HFFc6 (cell line): ENCODE measurements at regions not wholly inside any gene's neighbourhood (a gene's known extent, or its start where the extent isn't known, plus 50 kb on each side); places are given as distances from the start of the nearest gene placed in this dataset.

ENCODE experiments used
- DNase-seq: peaks from one replicate; pipeline ENCODE4 v3.0.0-alpha.2; 2018
- H3K27ac Mint-ChIP-seq: 2 replicates; pipeline ENCODE4 v1.8.0; 2020; ENCODE audit warnings: mild to moderate bottlenecking, mixed read lengths
- H3K27me3 Mint-ChIP-seq: 2 replicates; pipeline ENCODE4 v1.8.0; 2021; ENCODE audit warnings: mild to moderate bottlenecking, moderate library complexity, mixed read lengths; ENCODE audit not compliant: insufficient read depth
- H3K36me3 Mint-ChIP-seq: 2 replicates; pipeline ENCODE4 v1.8.0; 2021; ENCODE audit warnings: low read depth, mixed read lengths
- H3K4me1 Mint-ChIP-seq: 2 replicates; pipeline ENCODE4 v1.8.0; 2020; ENCODE audit warnings: low read depth, mixed read lengths
- H3K4me3 Mint-ChIP-seq: 2 replicates; pipeline ENCODE4 v1.8.0; 2020; ENCODE audit warnings: mild to moderate bottlenecking, moderate library complexity, mixed read lengths
- H3K9me3 Mint-ChIP-seq: 2 replicates; pipeline ENCODE4 v1.8.0; 2020; ENCODE audit warnings: mild to moderate bottlenecking, mixed read lengths
- TF ChIP-seq, protein P1 (sequence below): fragments of 200-600 bp; sonication (generic); IDR thresholded peaks from 2 replicates; pipeline ENCODE4 v1.5.0; 2021; ENCODE audit warnings: antibody characterized with exemption, mild to moderate bottlenecking

DNA sequence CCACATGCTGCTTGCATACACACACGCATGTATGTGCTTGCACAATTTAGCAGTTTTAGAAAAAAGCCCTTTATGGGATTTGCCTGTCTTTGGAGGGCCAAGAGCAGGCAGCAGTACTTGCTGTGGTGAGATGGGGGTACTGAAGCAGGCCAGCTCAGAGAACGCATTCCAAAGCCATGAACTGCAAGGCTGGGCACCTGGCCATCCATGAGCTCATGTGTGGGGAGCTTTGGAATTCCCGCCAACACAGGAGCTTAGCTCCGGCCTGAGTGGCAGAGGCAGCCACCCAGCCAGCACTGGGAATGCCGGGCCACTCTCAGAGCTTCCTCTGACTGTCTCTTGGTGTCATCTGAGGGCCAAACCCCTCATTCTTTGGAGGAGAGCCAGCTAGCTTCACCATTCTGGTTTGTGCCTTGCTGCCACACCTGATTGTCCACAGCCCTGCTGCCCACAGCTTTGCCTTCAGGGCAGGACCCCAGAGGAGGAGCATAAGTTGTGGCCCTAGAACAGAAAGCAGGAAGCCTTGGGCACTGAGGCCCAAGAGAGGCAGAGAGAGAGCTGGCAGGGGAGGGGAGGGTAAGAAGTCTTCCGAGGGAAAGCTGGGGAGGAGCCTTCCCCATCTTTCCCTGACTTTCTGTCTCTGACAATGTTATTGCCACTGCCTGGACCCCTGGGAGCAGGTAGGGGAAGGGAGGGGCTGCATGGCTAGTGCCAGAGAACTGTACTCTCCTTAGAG is 92.1 kb upstream of the POU3F1 start:
- Mint-ChIP-seq H3K4me1 (peaks cover 34% of the 10 kb centered on the region), H3K4me3 (peak overlapping the region; percentile 60), H3K36me3 (no peaks in the 10 kb centered on the region), H3K9me3 (no peaks in the 10 kb centered on the region), H3K27ac (peak overlapping the region; percentile 25; the same call in 1 of the 2 replicates), H3K27me3 (peaks cover 41% of the 10 kb centered on the region)
- peak; percentile 96 for DNase-seq
- TF ChIP-seq, protein P1, sequence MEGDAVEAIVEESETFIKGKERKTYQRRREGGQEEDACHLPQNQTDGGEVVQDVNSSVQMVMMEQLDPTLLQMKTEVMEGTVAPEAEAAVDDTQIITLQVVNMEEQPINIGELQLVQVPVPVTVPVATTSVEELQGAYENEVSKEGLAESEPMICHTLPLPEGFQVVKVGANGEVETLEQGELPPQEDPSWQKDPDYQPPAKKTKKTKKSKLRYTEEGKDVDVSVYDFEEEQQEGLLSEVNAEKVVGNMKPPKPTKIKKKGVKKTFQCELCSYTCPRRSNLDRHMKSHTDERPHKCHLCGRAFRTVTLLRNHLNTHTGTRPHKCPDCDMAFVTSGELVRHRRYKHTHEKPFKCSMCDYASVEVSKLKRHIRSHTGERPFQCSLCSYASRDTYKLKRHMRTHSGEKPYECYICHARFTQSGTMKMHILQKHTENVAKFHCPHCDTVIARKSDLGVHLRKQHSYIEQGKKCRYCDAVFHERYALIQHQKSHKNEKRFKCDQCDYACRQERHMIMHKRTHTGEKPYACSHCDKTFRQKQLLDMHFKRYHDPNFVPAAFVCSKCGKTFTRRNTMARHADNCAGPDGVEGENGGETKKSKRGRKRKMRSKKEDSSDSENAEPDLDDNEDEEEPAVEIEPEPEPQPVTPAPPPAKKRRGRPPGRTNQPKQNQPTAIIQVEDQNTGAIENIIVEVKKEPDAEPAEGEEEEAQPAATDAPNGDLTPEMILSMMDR = peak; percentile 55

DNA sequence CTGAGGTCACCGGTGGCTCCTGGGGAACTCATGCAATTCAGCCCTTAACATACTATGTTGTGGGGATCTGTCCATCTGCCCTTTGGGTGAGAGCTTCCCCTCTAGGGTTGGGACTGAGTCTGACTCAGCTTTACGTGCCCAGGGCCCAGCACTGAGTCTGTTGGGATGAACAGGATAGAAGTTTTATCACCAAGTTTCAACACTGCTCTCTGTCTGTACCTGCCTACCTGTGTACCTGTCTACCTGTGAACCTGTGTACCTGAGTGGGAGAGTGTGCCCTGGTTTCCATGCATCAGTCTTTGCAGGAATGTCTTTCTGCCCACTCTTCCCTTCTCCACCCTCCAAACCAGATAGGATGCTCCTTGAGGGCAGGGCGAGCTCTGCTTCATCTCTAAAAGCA is 90.6 kb upstream of the POU3F1 start:
- peaks cover 34% of the 10 kb centered on the region for H3K4me1 Mint-ChIP-seq
- TF ChIP-seq, protein P1 = no peak
- no peak overlapping the region for H3K4me3 Mint-ChIP-seq
- no peak for DNase-seq
- H3K27me3 Mint-ChIP-seq = peaks cover 52% of the 10 kb centered on the region
- H3K9me3 Mint-ChIP-seq = no peaks in the 10 kb centered on the region
- no peak overlapping the region for H3K27ac Mint-ChIP-seq
- H3K36me3 Mint-ChIP-seq = no peaks in the 10 kb centered on the region

DNA sequence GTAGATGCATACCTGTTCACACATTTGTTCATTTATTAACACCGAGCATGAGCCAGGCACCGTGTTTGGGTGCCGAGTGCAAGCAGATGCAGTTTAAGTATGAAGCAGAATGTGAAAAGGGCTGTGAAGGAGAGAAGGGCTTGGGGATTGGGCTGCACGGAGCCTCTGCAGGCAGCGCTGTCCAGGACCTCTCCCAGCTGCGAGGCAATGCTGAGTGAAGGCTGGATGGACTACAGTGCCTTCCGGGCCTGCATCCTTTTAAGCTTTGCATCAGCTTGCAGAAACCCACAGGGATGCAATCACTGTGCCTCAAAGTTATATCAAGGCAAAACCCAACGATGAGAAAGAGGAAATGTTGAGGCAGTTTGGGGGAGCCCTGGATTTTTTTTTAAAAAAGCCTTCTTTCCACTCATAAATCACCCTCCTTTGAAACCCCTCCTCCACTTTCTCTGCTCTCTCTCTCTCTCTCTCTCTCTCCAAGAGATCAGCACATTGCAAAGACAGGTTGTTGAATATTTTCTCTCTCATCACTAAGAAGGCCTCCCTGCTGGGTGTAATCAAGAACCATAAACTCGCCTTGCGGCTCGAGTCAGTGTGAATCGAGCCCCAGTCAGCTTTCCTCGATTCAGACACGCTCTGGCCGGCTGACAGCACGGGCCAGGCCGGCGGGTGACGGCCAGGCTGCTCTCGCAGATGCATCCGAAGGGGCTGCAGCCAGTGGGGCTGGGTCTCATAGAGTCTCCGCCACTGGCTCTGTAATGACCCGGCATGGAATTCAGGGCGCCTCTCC is 89.2 kb upstream of the POU3F1 start:
- Mint-ChIP-seq H3K27me3 (peaks cover 51% of the 10 kb centered on the region), H3K36me3 (no peaks in the 10 kb centered on the region), H3K9me3 (no peaks in the 10 kb centered on the region), H3K4me1 (peaks cover 35% of the 10 kb centered on the region), H3K27ac (no peak overlapping the region), H3K4me3 (no peak overlapping the region)
- no peak for DNase-seq
- TF ChIP-seq, protein P1 = no peak

DNA sequence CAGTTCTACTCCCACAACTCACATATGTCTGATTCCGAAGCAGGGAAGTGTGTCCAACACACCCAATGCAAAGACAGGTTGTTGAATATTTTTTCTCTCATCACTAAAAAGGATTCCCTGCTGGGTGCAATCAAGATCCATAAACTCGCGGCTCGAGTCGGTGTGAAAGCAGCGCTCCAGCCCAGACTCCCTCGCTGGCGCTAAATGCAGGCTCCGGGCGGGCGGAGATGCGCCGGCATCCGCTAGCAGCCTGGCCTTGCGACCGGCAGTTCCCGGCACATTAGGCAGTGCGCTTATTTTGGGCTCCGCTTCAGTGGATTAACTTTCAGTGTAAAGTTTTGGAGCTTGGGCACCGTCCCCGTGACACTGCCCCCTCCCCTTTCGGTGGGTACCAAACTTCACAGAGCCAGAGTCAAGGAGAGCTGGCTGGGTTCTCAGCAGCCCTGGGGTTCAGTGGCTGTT is 87.7 kb upstream of the POU3F1 start:
- H3K4me1 Mint-ChIP-seq = peaks cover 31% of the 10 kb centered on the region
- H3K9me3 Mint-ChIP-seq = no peaks in the 10 kb centered on the region
- TF ChIP-seq, protein P1 = no peak
- H3K36me3 Mint-ChIP-seq = no peaks in the 10 kb centered on the region
- DNase-seq = no peak
- H3K27me3 Mint-ChIP-seq = peaks cover 47% of the 10 kb centered on the region
- H3K4me3 Mint-ChIP-seq = no peak overlapping the region
- no peak overlapping the region for H3K27ac Mint-ChIP-seq

DNA sequence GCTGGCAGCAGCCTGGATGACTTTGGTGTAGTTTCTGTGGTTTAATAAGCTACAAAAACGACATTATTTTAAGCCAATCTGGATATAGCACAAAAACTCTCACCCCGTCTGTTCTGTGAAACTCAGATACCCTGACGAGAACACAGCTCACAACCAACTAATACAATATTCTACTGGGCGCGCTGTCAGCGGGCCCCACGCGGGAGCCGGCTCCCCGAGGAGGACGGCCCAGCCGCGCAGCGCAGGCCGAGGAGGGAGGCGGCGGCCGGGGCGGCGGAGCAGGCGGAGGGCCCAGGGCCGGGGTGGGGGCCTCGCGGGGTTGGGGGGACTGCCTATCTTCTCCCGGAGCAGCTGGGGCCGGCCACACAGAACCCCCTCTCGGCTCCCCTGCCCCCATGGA is 87.2 kb upstream of the POU3F1 start:
- Mint-ChIP-seq H3K27me3 (peaks cover 46% of the 10 kb centered on the region), H3K4me3 (no peak overlapping the region), H3K36me3 (no peaks in the 10 kb centered on the region), H3K4me1 (peaks cover 26% of the 10 kb centered on the region), H3K27ac (no peak overlapping the region), H3K9me3 (no peaks in the 10 kb centered on the region)
- TF ChIP-seq, protein P1 = no peak
- no peak for DNase-seq
